ENCODE measurements at regions not wholly inside any gene's neighbourhood (a gene's known extent, or its start where the extent isn't known, plus 50 kb on each side); places are given as distances from the start of the nearest gene placed in this dataset.

DNA sequence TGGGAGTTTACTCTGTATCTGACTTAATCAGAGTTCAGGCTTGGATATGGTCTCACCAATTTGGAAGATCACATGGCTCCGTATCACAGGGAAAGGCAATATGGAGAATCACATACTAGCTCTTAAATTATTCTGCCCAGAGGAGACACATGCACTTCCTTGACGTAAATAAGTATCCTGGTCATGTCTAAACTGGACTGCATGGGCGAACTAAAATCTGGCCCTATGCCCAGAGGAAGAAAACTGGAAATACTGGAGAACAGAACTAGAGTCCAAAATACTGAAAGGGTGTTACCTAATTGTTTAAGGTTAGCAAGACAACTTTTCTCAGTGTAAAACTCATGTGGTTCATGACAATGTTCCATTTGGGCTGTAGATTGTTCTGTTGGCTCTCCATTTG, 832.3 kb downstream of the RAB28 start:
- Histone ChIP-seq H3K4me2 (ENCODE audit: low read depth, low read length) (no peak overlapping the region), H3K56ac (ENCODE audit: extremely low read depth, insufficient read depth, low read length) (no peak overlapping the region), H3K18ac (ENCODE audit: low read depth, low read length) (no peak overlapping the region), H4K91ac (ENCODE audit: insufficient read depth, low read depth, low read length) (no peak overlapping the region), H3K23ac (ENCODE audit: low read depth, low read length) (no peak overlapping the region), H2BK20ac (ENCODE audit: low read depth, low read length) (no peak overlapping the region), H3K14ac (replicated peaks; ENCODE audit: low read depth, low read length) (no peak overlapping the region), H3K79me1 (ENCODE audit: low read depth in 1 of 2, low read length in 2 of 2) (no peaks in the 10 kb centered on the region), H2BK15ac (ENCODE audit: low read depth, low read length) (no peak overlapping the region), H3K4me1 (ENCODE audit: control insufficient read depth, insufficient read depth, low read length) (no peaks in the 10 kb centered on the region), H3K9me1 (ENCODE audit: insufficient read depth, low read length) (no peaks in the 10 kb centered on the region), H3K27ac (ENCODE audit: insufficient read depth, low read length) (no peak overlapping the region), H4K8ac (ENCODE audit: low read depth in 2 of 2, low read length in 2 of 2) (no peak overlapping the region), H3K9ac (ENCODE audit: low read depth, low read length) (no peak overlapping the region), H2BK5ac (ENCODE audit: low read depth, low read length, poor library complexity, severe bottlenecking) (no peak overlapping the region), H3K9me3 (ENCODE audit: control insufficient read depth, insufficient read depth, low read length) (peaks cover 3% of the 10 kb centered on the region; the same call in 1 of the 2 replicates), H3K36me3 (ENCODE audit: control insufficient read depth, insufficient read depth, low read length) (no peaks in the 10 kb centered on the region), H2AFZ (replicated peaks; ENCODE audit: low read length, poor library complexity) (no peak overlapping the region), H2AK5ac (ENCODE audit: low read depth, low read length) (no peak overlapping the region), H3K4ac (ENCODE audit: low read depth, low read length) (no peak overlapping the region), H3K27me3 (ENCODE audit: control insufficient read depth, insufficient read depth, low read length) (no peaks in the 10 kb centered on the region), H4K5ac (ENCODE audit: low read depth, low read length) (no peak overlapping the region), H2BK120ac (ENCODE audit: low read depth, low read length) (no peak overlapping the region), H2AK9ac (replicated peaks; ENCODE audit: low read depth, low read length, poor library complexity) (no peak overlapping the region), H3K4me3 (ENCODE audit: insufficient read depth, low read depth, low read length) (no peak overlapping the region), H4K20me1 (ENCODE audit: insufficient read depth, low read length) (no peaks in the 10 kb centered on the region)
- 43% methylated on average over 1 of the region's 3 CpGs; no CpG with 5 or more reads in 1 of the 2 experiments for WGBS, 2 experiments (ENCODE audit: extremely low coverage in 2 of 2, insufficient read length in 1 of 2)
- dilution Hi-C loops (cut with HindIII; ENCODE audit: low sequenced_read_pairs, unreplicated experiment) = no loop called here
- no peak for DNase-seq
- ChIA-PET POLR2A (ENCODE audit: unreplicated experiment) (no interaction called here), CTCF (no interaction called here)
- in situ Hi-C loops (cut with MboI; ENCODE audit: low sequenced_read_pairs) = no loop called here
- TF ChIP-seq, protein P1, sequence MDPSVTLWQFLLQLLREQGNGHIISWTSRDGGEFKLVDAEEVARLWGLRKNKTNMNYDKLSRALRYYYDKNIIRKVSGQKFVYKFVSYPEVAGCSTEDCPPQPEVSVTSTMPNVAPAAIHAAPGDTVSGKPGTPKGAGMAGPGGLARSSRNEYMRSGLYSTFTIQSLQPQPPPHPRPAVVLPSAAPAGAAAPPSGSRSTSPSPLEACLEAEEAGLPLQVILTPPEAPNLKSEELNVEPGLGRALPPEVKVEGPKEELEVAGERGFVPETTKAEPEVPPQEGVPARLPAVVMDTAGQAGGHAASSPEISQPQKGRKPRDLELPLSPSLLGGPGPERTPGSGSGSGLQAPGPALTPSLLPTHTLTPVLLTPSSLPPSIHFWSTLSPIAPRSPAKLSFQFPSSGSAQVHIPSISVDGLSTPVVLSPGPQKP (IDR thresholded peaks at IDR 0.05; ENCODE audit: borderline replicate concordance, low read depth, low read length) = no peak
- TF ChIP-seq NFE2L2 (IDR thresholded peaks at IDR 0.05; ENCODE audit: low read depth, low read length) (no peak), RFX5 (IDR thresholded peaks at IDR 0.05; ENCODE audit: low read depth, low read length) (no peak), CHD1 (IDR thresholded peaks at IDR 0.05; ENCODE audit: low read depth, low read length) (no peak), RCOR1 (IDR thresholded peaks at IDR 0.05; ENCODE audit: insufficient replicate concordance, low read length) (no peak), MAFK (IDR thresholded peaks at IDR 0.05; ENCODE audit: low read depth, low read length) (no peak), MXI1 (IDR thresholded peaks at IDR 0.05; ENCODE audit: borderline replicate concordance, low read depth, low read length) (no peak), RAD21 (IDR thresholded peaks at IDR 0.05; ENCODE audit: low read length) (no peak), FOS (IDR thresholded peaks at IDR 0.05; ENCODE audit: low read depth, low read length) (no peak), CEBPB (IDR thresholded peaks at IDR 0.05; ENCODE audit: low read depth, low read length) (no peak), SMC3 (IDR thresholded peaks at IDR 0.05; ENCODE audit: low read depth, low read length) (no peak), BHLHE40 (IDR thresholded peaks at IDR 0.05; ENCODE audit: low read depth, low read length) (no peak), MAZ (IDR thresholded peaks at IDR 0.05; ENCODE audit: borderline replicate concordance, low read depth, low read length) (no peak)
- TF ChIP-seq, protein P2, sequence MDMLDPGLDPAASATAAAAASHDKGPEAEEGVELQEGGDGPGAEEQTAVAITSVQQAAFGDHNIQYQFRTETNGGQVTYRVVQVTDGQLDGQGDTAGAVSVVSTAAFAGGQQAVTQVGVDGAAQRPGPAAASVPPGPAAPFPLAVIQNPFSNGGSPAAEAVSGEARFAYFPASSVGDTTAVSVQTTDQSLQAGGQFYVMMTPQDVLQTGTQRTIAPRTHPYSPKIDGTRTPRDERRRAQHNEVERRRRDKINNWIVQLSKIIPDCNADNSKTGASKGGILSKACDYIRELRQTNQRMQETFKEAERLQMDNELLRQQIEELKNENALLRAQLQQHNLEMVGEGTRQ (IDR thresholded peaks at IDR 0.05; ENCODE audit: low read depth, low read length) = no peak
- intact Hi-C loops (cut with micrococcal nuclease) = no loop called here
- no peak for ATAC-seq (ENCODE audit: low read depth)
- no TSS peak for BruUV-seq (replicated peaks)
